Liver (tissue), 8 donors: ENCODE measurements at regions not wholly inside any gene's neighbourhood (a gene's known extent, or its start where the extent isn't known, plus 50 kb on each side); places are given as distances from the start of the nearest gene placed in this dataset.

Source experiments
- DNase-seq: peaks from one replicate; pipeline ENCODE4 v3.0.0-alpha.2; 2017; ENCODE audit warnings: low spot score
- H3K27ac ChIP-seq, 2 donors: one replicate each; pipeline ENCODE4 v1.7.0; 2013; ENCODE audit warnings: inconsistent platforms in 2 of 2, low read length in 2 of 2, control low read depth in 1 of 2, low read depth in 1 of 2, mild to moderate bottlenecking in 1 of 2
- H3K27me3 ChIP-seq, 4 donors: one replicate each; pipeline versions ENCODE4 v1.6.1 to v1.7.0; 2013; ENCODE audit warnings: low read length in 3 of 4, inconsistent platforms in 1 of 4, mild to moderate bottlenecking in 1 of 4, moderate library complexity in 1 of 4; ENCODE audit not compliant: control insufficient read depth in 4 of 4, insufficient read depth in 4 of 4
- H3K36me3 ChIP-seq, 4 donors: one replicate each; pipeline versions ENCODE4 v1.6.1 to v1.7.0; 2013; ENCODE audit warnings: low read length in 3 of 4, mild to moderate bottlenecking in 3 of 4, low read depth in 1 of 4, moderate library complexity in 1 of 4; ENCODE audit not compliant: control insufficient read depth in 4 of 4, insufficient read depth in 3 of 4
- H3K4me1 ChIP-seq, 4 donors: one replicate each; pipeline versions ENCODE4 v1.6.1 to v1.7.0; 2013; ENCODE audit warnings: low read length in 3 of 4, mild to moderate bottlenecking in 3 of 4, moderate library complexity in 1 of 4; ENCODE audit not compliant: control insufficient read depth in 4 of 4, insufficient read depth in 4 of 4
- H3K4me3 ChIP-seq, 3 donors: one replicate each; pipeline versions ENCODE4 v1.6.1 to v1.7.0; 2013; ENCODE audit warnings: low read length in 3 of 3, control low read depth in 1 of 3, low read depth in 1 of 3, mild to moderate bottlenecking in 1 of 3
- H3K9ac ChIP-seq, 2 donors: one replicate each; pipeline ENCODE4 v1.7.0; 2013; ENCODE audit warnings: low read length in 2 of 2, mild to moderate bottlenecking in 2 of 2, moderate library complexity in 2 of 2, control low read depth in 1 of 2, low read depth in 1 of 2
- H3K9me3 ChIP-seq, 4 donors: one replicate each; pipeline versions ENCODE4 v1.6.1 to v1.7.0; 2013; ENCODE audit warnings: low read length in 3 of 4; ENCODE audit not compliant: control insufficient read depth in 4 of 4
- EGR1 ChIP-seq, 2 donors: IDR thresholded peaks; 2 replicates each; pipeline ENCODE4 v1.6.1; 2016 to 2018; ENCODE audit warnings: antibody characterized with exemption in 2 of 2, low read depth in 2 of 2
- FOXA1 ChIP-seq: IDR thresholded peaks from 2 replicates; pipeline ENCODE4 v1.6.1; 2016; ENCODE audit warnings: antibody characterized with exemption
- FOXA2 ChIP-seq: IDR thresholded peaks from 2 replicates; pipeline ENCODE4 v1.6.1; 2016; ENCODE audit warnings: antibody characterized with exemption
- GABPA ChIP-seq, 2 donors: IDR thresholded peaks in 1 of 2; conservative IDR thresholded peaks in 1 of 2; 2 replicates each; pipeline ENCODE4 v1.6.1; 2016; ENCODE audit warnings: antibody characterized with exemption in 2 of 2, mild to moderate bottlenecking in 1 of 2, moderate library complexity in 1 of 2
- HNF4A ChIP-seq, 2 donors: conservative IDR thresholded peaks; 2 replicates each; pipeline ENCODE4 v1.6.1; 2016; ENCODE audit warnings: antibody characterized with exemption in 2 of 2, mild to moderate bottlenecking in 2 of 2
- HNF4G ChIP-seq: IDR thresholded peaks from 2 replicates; pipeline ENCODE4 v1.6.1; 2016; ENCODE audit warnings: antibody characterized with exemption
- JUND ChIP-seq, 2 donors: IDR thresholded peaks; 2 replicates each; pipeline ENCODE4 v1.6.1; 2016; ENCODE audit warnings: antibody characterized with exemption in 2 of 2
- MAX ChIP-seq: IDR thresholded peaks from 2 replicates; pipeline ENCODE4 v1.6.1; 2016; ENCODE audit warnings: antibody characterized with exemption
- NR2F2 ChIP-seq: IDR thresholded peaks from 2 replicates; pipeline ENCODE4 v1.6.1; 2016; ENCODE audit warnings: antibody characterized with exemption
- RAD21 ChIP-seq, 2 donors: IDR thresholded peaks; 2 replicates each; pipeline ENCODE4 v1.6.1; 2016; ENCODE audit warnings: antibody characterized with exemption in 2 of 2, mild to moderate bottlenecking in 2 of 2
- REST ChIP-seq: IDR thresholded peaks from 2 replicates; pipeline ENCODE4 v1.6.1; 2016; ENCODE audit warnings: antibody characterized with exemption, mild to moderate bottlenecking
- RXRA ChIP-seq, 2 donors: IDR thresholded peaks; 2 replicates each; pipeline ENCODE4 v1.6.1; 2017 to 2018; ENCODE audit warnings: antibody characterized with exemption in 2 of 2, mild to moderate bottlenecking in 1 of 2
- SP1 ChIP-seq: IDR thresholded peaks from 2 replicates; pipeline ENCODE4 v1.6.1; 2018; ENCODE audit warnings: antibody characterized with exemption, mild to moderate bottlenecking
- TAF1 ChIP-seq: conservative IDR thresholded peaks from 2 replicates; pipeline ENCODE4 v1.6.1; 2016; ENCODE audit warnings: antibody characterized with exemption, mild to moderate bottlenecking
- YY1 ChIP-seq: IDR thresholded peaks from 2 replicates; pipeline ENCODE4 v1.6.1; 2016; ENCODE audit warnings: antibody characterized with exemption, mild to moderate bottlenecking
- WGBS: extraction: QIAGEN DNeasy Blood & Tissue Kit; methylation state at CpG from one replicate; pipeline ENCODE4 v1.1.7; 2013; 5-methylcytosine and 5-hydroxymethylcytosine counted together
- TF ChIP-seq, protein P1 (sequence below): IDR thresholded peaks from 2 replicates; pipeline ENCODE4 v1.6.1; 2016; ENCODE audit warnings: antibody characterized with exemption
- TF ChIP-seq, protein P2 (sequence below): fragments of 150-350 bp; IDR thresholded peaks from 2 replicates; pipeline ENCODE4 v1.5.1; 2017; ENCODE audit warnings: improper control_type of control experiment, low read depth, low read length; ENCODE audit not compliant: missing input control
- TF ChIP-seq, protein P3 (sequence below): IDR thresholded peaks from 2 replicates; pipeline ENCODE4 v1.6.1; 2016; ENCODE audit warnings: antibody characterized with exemption
- donor health status: healthy.
- donor health status: healthy.
- donor health status: healthy.
- donor health status: healthy.
- donor health status: healthy.

GRCh38 chr10:36621346-36621745, 504.1 kb upstream of the ANKRD30A start (continued):
- TF ChIP-seq, protein P1, sequence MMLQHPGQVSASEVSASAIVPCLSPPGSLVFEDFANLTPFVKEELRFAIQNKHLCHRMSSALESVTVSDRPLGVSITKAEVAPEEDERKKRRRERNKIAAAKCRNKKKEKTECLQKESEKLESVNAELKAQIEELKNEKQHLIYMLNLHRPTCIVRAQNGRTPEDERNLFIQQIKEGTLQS, result no peak
- TF ChIP-seq NR2F2 (no peak), FOXA2 (no peak), GABPA (IDR thresholded peaks at IDR 0.05 in 1 of 2, conservative IDR thresholded peaks at IDR 0.05 in 1 of 2) (no peak)

- Histone ChIP-seq H3K9me3 (no peaks in the 10 kb centered on the region), H3K27me3 (no peaks in the 10 kb centered on the region), H3K27ac (no peak overlapping the region), H3K9ac (no peak overlapping the region), H3K4me1 (no peaks in the 10 kb centered on the region), H3K4me3 (no peak overlapping the region), H3K36me3 (no peaks in the 10 kb centered on the region)
- TF ChIP-seq HNF4G (no peak), SP1 (no peak), RAD21 (IDR thresholded peaks at IDR 0.05) (no peak), GABPA (IDR thresholded peaks at IDR 0.05 in 1 of 2, conservative IDR thresholded peaks at IDR 0.05 in 1 of 2) (no peak), YY1 (no peak), FOXA2 (no peak)
- WGBS, result 96% methylated on average over 4 of the region's 4 CpGs
- DNase-seq, result no peak
These were observed 513.0 kb upstream of the ANKRD30A start for GRCh38 chr10:36612436-36612835.

DNA sequence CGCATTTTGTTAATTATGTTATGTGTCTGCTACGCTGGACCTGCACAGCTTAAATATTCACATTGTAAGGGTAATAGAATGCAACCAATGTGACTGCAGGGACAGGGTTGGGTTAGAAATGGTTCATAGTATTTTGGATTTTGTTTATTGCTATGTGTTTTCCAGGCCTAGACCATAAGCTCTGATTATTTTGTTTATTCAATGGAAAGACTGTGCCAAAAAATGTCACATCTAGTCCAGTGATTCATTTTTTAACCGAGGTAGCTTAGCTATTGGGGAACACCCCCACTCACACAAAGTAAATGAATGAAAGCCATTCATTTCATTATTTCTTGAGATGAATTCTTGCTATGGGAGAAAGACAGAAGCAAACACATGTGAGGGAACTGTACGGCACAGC, 516.5 kb upstream of the ANKRD30A start:
- H3K9me3 ChIP-seq, result no peaks in the 10 kb centered on the region
- no peaks in the 10 kb centered on the region for H3K27me3 ChIP-seq
- TF ChIP-seq FOXA1, result no peak
- TF ChIP-seq YY1, result no peak
- TF ChIP-seq EGR1 (IDR thresholded peaks at IDR 0.05; ENCODE audit: low read depth in 2 of 2), result no peak
- TF ChIP-seq, protein P1, result no peak
- TF ChIP-seq, protein P2, sequence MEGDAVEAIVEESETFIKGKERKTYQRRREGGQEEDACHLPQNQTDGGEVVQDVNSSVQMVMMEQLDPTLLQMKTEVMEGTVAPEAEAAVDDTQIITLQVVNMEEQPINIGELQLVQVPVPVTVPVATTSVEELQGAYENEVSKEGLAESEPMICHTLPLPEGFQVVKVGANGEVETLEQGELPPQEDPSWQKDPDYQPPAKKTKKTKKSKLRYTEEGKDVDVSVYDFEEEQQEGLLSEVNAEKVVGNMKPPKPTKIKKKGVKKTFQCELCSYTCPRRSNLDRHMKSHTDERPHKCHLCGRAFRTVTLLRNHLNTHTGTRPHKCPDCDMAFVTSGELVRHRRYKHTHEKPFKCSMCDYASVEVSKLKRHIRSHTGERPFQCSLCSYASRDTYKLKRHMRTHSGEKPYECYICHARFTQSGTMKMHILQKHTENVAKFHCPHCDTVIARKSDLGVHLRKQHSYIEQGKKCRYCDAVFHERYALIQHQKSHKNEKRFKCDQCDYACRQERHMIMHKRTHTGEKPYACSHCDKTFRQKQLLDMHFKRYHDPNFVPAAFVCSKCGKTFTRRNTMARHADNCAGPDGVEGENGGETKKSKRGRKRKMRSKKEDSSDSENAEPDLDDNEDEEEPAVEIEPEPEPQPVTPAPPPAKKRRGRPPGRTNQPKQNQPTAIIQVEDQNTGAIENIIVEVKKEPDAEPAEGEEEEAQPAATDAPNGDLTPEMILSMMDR, result no peak
- no peak for TF ChIP-seq NR2F2
- DNase-seq, result no peak
- H3K36me3 ChIP-seq, result no peaks in the 10 kb centered on the region
- H3K9ac ChIP-seq, result no peak overlapping the region
- H3K4me3 ChIP-seq, result no peak overlapping the region
- no peak overlapping the region for H3K27ac ChIP-seq
- no peaks in the 10 kb centered on the region for H3K4me1 ChIP-seq
- 88% methylated on average over 4 of the region's 4 CpGs for WGBS

DNA sequence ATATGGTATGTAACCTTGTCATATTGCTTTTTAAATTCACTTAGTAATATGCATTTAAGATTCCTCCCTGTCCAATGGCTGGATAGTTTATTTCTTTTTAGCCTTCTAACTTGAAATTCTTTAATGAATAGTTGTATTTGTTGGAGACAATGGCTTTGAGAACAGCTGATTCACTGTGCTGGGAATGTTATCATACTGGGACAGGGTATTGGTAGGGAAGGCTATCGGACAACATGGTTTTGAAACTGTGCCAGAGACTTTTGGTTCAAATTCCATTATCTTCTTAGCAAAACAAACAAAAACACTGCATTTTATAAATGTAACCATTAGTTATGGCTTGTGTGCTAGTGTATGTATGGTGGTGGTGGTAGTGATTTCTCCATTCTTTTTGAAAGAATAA, 517.1 kb upstream of the ANKRD30A start:
- no peak overlapping the region for H3K27ac ChIP-seq
- WGBS, result 36% methylated on average over 1 of the region's 1 CpG
- H3K4me1 ChIP-seq, result no peaks in the 10 kb centered on the region
- no peak overlapping the region for H3K9ac ChIP-seq
- no peak overlapping the region for H3K4me3 ChIP-seq
- H3K36me3 ChIP-seq, result no peaks in the 10 kb centered on the region
- no peak for DNase-seq
- TF ChIP-seq JUND (IDR thresholded peaks at IDR 0.05) (no peak), HNF4G (no peak), RXRA (IDR thresholded peaks at IDR 0.05) (no peak), REST (no peak), YY1 (no peak), RAD21 (IDR thresholded peaks at IDR 0.05) (no peak), GABPA (IDR thresholded peaks at IDR 0.05 in 1 of 2, conservative IDR thresholded peaks at IDR 0.05 in 1 of 2) (no peak), MAX (no peak), HNF4A (conservative IDR thresholded peaks at IDR 0.05) (no peak), SP1 (no peak), TAF1 (no peak)
- TF ChIP-seq, protein P1, result no peak
- TF ChIP-seq, protein P3, sequence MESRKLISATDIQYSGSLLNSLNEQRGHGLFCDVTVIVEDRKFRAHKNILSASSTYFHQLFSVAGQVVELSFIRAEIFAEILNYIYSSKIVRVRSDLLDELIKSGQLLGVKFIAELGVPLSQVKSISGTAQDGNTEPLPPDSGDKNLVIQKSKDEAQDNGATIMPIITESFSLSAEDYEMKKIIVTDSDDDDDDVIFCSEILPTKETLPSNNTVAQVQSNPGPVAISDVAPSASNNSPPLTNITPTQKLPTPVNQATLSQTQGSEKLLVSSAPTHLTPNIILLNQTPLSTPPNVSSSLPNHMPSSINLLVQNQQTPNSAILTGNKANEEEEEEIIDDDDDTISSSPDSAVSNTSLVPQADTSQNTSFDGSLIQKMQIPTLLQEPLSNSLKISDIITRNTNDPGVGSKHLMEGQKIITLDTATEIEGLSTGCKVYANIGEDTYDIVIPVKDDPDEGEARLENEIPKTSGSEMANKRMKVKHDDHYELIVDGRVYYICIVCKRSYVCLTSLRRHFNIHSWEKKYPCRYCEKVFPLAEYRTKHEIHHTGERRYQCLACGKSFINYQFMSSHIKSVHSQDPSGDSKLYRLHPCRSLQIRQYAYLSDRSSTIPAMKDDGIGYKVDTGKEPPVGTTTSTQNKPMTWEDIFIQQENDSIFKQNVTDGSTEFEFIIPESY, result no peak
- no peaks in the 10 kb centered on the region for H3K27me3 ChIP-seq
- H3K9me3 ChIP-seq, result no peaks in the 10 kb centered on the region
